ENCODE measurements at regions not wholly inside any gene's neighbourhood (a gene's known extent, or its start where the extent isn't known, plus 50 kb on each side); places are given as distances from the start of the nearest gene placed in this dataset.

GRCh38 chr7:108634036-108634435, 64.4 kb downstream of the DNAJB9 start (continued):
- no peak for TF ChIP-seq ZNF253 (CRISPR knock-in tag; IDR thresholded peaks at IDR 0.05; ENCODE audit: borderline replicate concordance)
- no peak for TF ChIP-seq PTBP1 (IDR thresholded peaks at IDR 0.05; ENCODE audit: low read depth, low read length, poor library complexity, severe bottlenecking)
- TF ChIP-seq FOXJ3 (CRISPR knock-in tag; IDR thresholded peaks at IDR 0.05; ENCODE audit: borderline replicate concordance), result no peak
- TF ChIP-seq ZNF326 (CRISPR knock-in tag; IDR thresholded peaks at IDR 0.05; ENCODE audit: borderline replicate concordance), result no peak

GRCh38 chr7:108634535-108634934, 64.9 kb downstream of the DNAJB9 start:
- intact Hi-C loops (cut with micrococcal nuclease; ENCODE audit: unreplicated experiment) (no loop called here), in situ Hi-C loops (cut with HindIII; ENCODE audit: extremely low pct_ligation_motif_present, low pct_unique_long_range_greater_than_20kb) (no loop called here)
- H3K9ac ChIP-seq (ENCODE audit: insufficient read depth, low read depth, low read length), result no peak overlapping the region
- H3K36me3 ChIP-seq (replicated peaks in 1 of 2; ENCODE audit: control insufficient read depth in 1 of 2, insufficient read depth in 2 of 2, low read length in 2 of 2), result no peaks in the 10 kb centered on the region
- ChIA-PET POLR2A (no interaction called here), CTCF (ENCODE audit: low intra/inter-chr PET ratio, low total read pairs) (no interaction called here)
- DNase-seq (ENCODE audit: low spot score), result no peak
- WGBS (ENCODE audit: low lambda C conversion rate), result 0% methylated on average over 1 of the region's 1 CpG
- TF ChIP-seq TRAFD1 (CRISPR knock-in tag; IDR thresholded peaks at IDR 0.05; ENCODE audit: borderline replicate concordance) (no peak), NFE2L1 (CRISPR knock-in tag; IDR thresholded peaks at IDR 0.05; ENCODE audit: borderline replicate concordance) (no peak), MLX (CRISPR knock-in tag; IDR thresholded peaks at IDR 0.05) (no peak), ZNF441 (CRISPR knock-in tag; IDR thresholded peaks at IDR 0.05; ENCODE audit: borderline replicate concordance) (no peak), SOX5 (CRISPR knock-in tag; IDR thresholded peaks at IDR 0.05; ENCODE audit: borderline replicate concordance) (no peak), RCOR2 (CRISPR knock-in tag; IDR thresholded peaks at IDR 0.05) (no peak), GPN1 (CRISPR knock-in tag; IDR thresholded peaks at IDR 0.05; ENCODE audit: borderline replicate concordance) (no peak), ZNF350 (CRISPR knock-in tag; IDR thresholded peaks at IDR 0.05; ENCODE audit: borderline replicate concordance, low read depth) (no peak), FOXA3 (CRISPR knock-in tag; IDR thresholded peaks at IDR 0.05) (no peak), RARA (CRISPR knock-in tag; IDR thresholded peaks at IDR 0.05) (no peak), YEATS4 (CRISPR knock-in tag; IDR thresholded peaks at IDR 0.05; ENCODE audit: borderline replicate concordance) (no peak), PAWR (CRISPR knock-in tag; IDR thresholded peaks at IDR 0.05; ENCODE audit: borderline replicate concordance) (no peak), NR2C2 (CRISPR knock-in tag; IDR thresholded peaks at IDR 0.05; ENCODE audit: borderline replicate concordance) (no peak), ZNF121 (CRISPR knock-in tag; IDR thresholded peaks at IDR 0.05) (no peak), ZNF629 (CRISPR knock-in tag; conservative IDR thresholded peaks at IDR 0.05) (no peak), DNMT1 (CRISPR knock-in tag; IDR thresholded peaks at IDR 0.05) (no peak), ZNF740 (CRISPR knock-in tag; IDR thresholded peaks at IDR 0.05) (no peak), ZNF24 (IDR thresholded peaks at IDR 0.05) (no peak), RXRB (CRISPR knock-in tag; IDR thresholded peaks at IDR 0.05; ENCODE audit: borderline replicate concordance) (no peak)
- H3K79me2 ChIP-seq (ENCODE audit: insufficient read depth, low read length), result no peaks in the 10 kb centered on the region
- H3K27me3 ChIP-seq (ENCODE audit: control insufficient read depth in 1 of 2, insufficient read depth in 2 of 2, low read length in 2 of 2), result no peaks in the 10 kb centered on the region; a peak in 1 of 5 replicates
- no peaks in the 10 kb centered on the region for H3K9me3 ChIP-seq (ENCODE audit: low read length)
- no peak for FAIRE-seq
- H3K27ac ChIP-seq (ENCODE audit: extremely low read length, insufficient read depth, low read length), result no peak overlapping the region
- ATAC-seq, result no peak
- H3K4me2 ChIP-seq (ENCODE audit: low read depth, low read length), result no peak overlapping the region
- BruUV-seq (replicated peaks), result no TSS peak
- no peak overlapping the region for H2AFZ ChIP-seq (ENCODE audit: low read length)
- H3K4me1 ChIP-seq (ENCODE audit: insufficient read depth, low read length), result no peaks in the 10 kb centered on the region
- H4K20me1 ChIP-seq (ENCODE audit: insufficient read depth, low read length), result no peaks in the 10 kb centered on the region
- H3K4me3 ChIP-seq (replicated peaks in 1 of 3; ENCODE audit: insufficient read depth in 1 of 3, low read depth in 2 of 3, low read length in 3 of 3), result no peak overlapping the region
